ENCODE measurements at regions not wholly inside any gene's neighbourhood (a gene's known extent, or its start where the extent isn't known, plus 50 kb on each side); places are given as distances from the start of the nearest gene placed in this dataset.
"Not testable (repeated sequence)": the region's sequence is repeated elsewhere in the genome, so short reads cannot be mapped to it uniquely, and the experiment has no call there.

GRCh38 chr9:113721856-113722255 lies 154.3 kb upstream of the ZNF618 start:
- Histone ChIP-seq H3K27me3 (ENCODE audit: control insufficient read depth, insufficient read depth, low read length) (no peaks in the 10 kb centered on the region), H3K4me1 (ENCODE audit: control insufficient read depth, insufficient read depth, low read length) (no peaks in the 10 kb centered on the region), H3K4me3 (ENCODE audit: low read length) (no peak overlapping the region), H3K9me3 (ENCODE audit: control insufficient read depth, insufficient read depth, low read length) (no peaks in the 10 kb centered on the region), H3K27ac (ENCODE audit: low read length) (no peak overlapping the region), H3K36me3 (ENCODE audit: control insufficient read depth, insufficient read depth, low read length) (no peaks in the 10 kb centered on the region)
- WGBS (ENCODE audit: insufficient coverage, insufficient read length): no CpG with 5 or more reads among the region's 1 CpG
- no peak for DNase-seq (ENCODE audit: low read depth, low spot score)

DNA sequence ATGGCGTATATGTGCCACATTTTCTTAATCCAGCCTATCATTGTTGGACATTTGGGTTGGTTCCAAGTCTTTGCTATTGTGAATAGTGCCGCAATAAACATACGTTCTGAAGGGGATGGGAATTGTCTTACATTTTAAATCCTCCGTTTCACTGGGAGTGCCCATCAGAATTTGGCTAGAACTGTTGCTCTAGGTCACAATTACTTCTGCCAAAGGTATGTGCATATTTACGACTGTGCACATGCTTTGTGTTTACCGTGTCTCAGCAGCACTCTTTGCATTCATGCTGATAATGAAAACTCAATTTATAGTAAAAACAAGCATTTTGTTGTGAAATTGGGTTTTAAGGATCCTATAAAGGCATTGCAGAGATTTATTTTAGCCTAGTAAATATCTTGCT lies 151.9 kb upstream of the ZNF618 start:
- no peaks in the 10 kb centered on the region for H3K9me3 ChIP-seq (ENCODE audit: control insufficient read depth, insufficient read depth, low read length)
- no peak overlapping the region for H3K4me3 ChIP-seq (ENCODE audit: low read length)
- H3K4me1 ChIP-seq (ENCODE audit: control insufficient read depth, insufficient read depth, low read length): no peaks in the 10 kb centered on the region
- DNase-seq (ENCODE audit: low read depth, low spot score): no peak
- no CpG with 5 or more reads among the region's 6 CpGs for WGBS (ENCODE audit: insufficient coverage, insufficient read length)
- H3K27ac ChIP-seq (ENCODE audit: low read length): no peak overlapping the region
- no peaks in the 10 kb centered on the region for H3K27me3 ChIP-seq (ENCODE audit: control insufficient read depth, insufficient read depth, low read length)
- H3K36me3 ChIP-seq (ENCODE audit: control insufficient read depth, insufficient read depth, low read length): no peaks in the 10 kb centered on the region

DNA sequence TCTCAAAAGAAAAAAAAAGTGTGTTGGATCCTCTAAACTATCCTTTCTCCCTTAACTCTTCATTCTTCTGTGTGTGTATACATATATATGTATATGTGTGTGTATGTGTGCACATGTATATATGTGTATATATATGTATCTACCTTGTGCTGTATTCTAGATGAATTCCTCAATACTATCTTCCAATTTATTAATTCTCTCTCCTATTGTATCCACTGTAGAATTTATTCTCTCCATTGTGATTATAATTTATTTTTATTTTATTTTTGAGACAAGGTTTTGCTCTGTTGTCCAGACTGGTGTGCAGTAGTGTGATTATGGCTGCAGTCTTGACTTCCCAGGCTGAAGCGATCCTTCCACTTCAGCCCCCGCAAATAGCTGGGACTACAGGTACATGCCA lies 147.1 kb upstream of the ZNF618 start:
- WGBS (ENCODE audit: insufficient coverage, insufficient read length): no CpG with 5 or more reads among the region's 2 CpGs
- no peaks in the 10 kb centered on the region for H3K4me1 ChIP-seq (ENCODE audit: control insufficient read depth, insufficient read depth, low read length)
- no peak for DNase-seq (ENCODE audit: low read depth, low spot score)
- 0 out of 2 replicates have a peak, but pooled peaks cover 1% of the 10 kb centered on the region for H3K9me3 ChIP-seq (ENCODE audit: control insufficient read depth, insufficient read depth, low read length)
- H3K27ac ChIP-seq (ENCODE audit: low read length): no peak overlapping the region
- H3K36me3 ChIP-seq (ENCODE audit: control insufficient read depth, insufficient read depth, low read length): no peaks in the 10 kb centered on the region
- H3K27me3 ChIP-seq (ENCODE audit: control insufficient read depth, insufficient read depth, low read length): no peaks in the 10 kb centered on the region
- H3K4me3 ChIP-seq (ENCODE audit: low read length): no peak overlapping the region

DNA sequence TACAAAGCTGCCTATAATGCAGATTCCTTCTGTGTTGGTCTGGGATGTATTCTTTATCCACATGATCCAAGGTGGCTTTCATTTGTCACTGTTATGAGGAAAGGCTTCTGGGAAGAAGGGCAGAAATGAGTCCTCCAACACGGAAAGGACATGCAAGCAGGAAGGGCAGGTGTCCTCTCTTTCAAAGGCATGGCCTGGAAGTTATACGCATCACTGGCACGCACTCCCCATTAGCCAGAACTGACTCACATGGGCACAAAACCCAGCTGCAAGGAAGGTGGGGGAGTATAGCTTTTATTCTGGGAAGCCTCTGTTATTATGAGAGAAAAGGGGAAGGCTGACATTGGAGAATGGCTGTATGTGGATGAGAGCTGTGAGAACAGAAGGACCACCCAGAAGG lies 141.3 kb upstream of the ZNF618 start:
- no peak overlapping the region for H3K27ac ChIP-seq (ENCODE audit: low read length)
- H3K36me3 ChIP-seq (ENCODE audit: control insufficient read depth, insufficient read depth, low read length): no peaks in the 10 kb centered on the region
- no CpG with 5 or more reads among the region's 3 CpGs for WGBS (ENCODE audit: insufficient coverage, insufficient read length)
- DNase-seq (ENCODE audit: low read depth, low spot score): no peak
- H3K4me1 ChIP-seq (ENCODE audit: control insufficient read depth, insufficient read depth, low read length): peaks cover 2% of the 10 kb centered on the region; the same call in 1 of the 2 replicates
- 0 out of 2 replicates have a peak, but pooled peaks cover 1% of the 10 kb centered on the region for H3K9me3 ChIP-seq (ENCODE audit: control insufficient read depth, insufficient read depth, low read length)
- H3K4me3 ChIP-seq (ENCODE audit: low read length): no peak overlapping the region
- H3K27me3 ChIP-seq (ENCODE audit: control insufficient read depth, insufficient read depth, low read length): no peaks in the 10 kb centered on the region

DNA sequence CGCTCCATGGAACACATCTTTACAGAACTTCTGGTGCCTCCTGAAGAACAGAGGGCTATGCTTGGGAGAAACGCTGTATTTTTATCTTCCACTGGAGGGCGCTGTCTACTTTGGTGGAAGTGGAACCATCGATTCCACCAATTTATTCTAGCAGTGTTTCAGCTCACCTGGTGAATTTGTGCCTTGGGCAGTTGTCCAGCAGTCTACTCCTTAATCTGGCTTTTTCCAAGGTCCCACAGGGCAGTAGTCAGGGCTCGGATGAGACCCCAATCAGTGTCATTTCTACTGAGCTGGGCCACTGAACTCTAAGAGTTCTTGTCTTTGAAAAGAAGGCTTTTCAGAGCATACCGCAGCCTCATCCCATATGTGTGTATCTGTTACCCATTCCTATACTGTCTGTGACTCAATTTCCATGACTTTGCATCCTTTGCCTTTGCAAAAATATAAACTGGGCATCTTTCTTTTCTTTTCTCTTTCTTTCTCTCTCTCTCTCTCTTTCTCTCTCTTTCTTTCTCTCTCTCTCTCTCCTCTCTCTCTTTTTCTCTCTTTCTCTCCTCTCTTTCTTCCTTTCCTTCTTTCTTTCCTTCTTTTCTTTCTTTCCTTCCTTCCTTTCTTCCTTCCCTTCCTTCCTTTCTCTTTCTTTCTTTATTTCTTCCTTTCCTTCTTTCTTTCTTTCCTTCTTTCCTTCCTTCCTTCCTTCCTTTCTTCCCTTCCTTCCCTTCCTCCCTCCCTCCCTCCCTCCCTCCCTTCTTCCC lies 138.4 kb upstream of the ZNF618 start:
- DNase-seq (ENCODE audit: low read depth, low spot score): peak; percentile 71
- Histone ChIP-seq H3K4me1 (ENCODE audit: control insufficient read depth, insufficient read depth, low read length) (peaks cover 4% of the 10 kb centered on the region; the same call in 1 of the 2 replicates), H3K27me3 (ENCODE audit: control insufficient read depth, insufficient read depth, low read length) (no peaks in the 10 kb centered on the region), H3K36me3 (ENCODE audit: control insufficient read depth, insufficient read depth, low read length) (no peaks in the 10 kb centered on the region), H3K4me3 (ENCODE audit: low read length) (no peak overlapping the region), H3K9me3 (ENCODE audit: control insufficient read depth, insufficient read depth, low read length) (no peaks in the 10 kb centered on the region), H3K27ac (ENCODE audit: low read length) (no peak overlapping the region)
- WGBS (ENCODE audit: insufficient coverage, insufficient read length): no CpG with 5 or more reads among the region's 6 CpGs

GRCh38 chr9:113738496-113738892 lies 137.6 kb upstream of the ZNF618 start:
- Histone ChIP-seq H3K4me1 (ENCODE audit: control insufficient read depth, insufficient read depth, low read length) (peaks cover 5% of the 10 kb centered on the region; the same call in 1 of the 2 replicates), H3K4me3 (ENCODE audit: low read length) (no peak overlapping the region), H3K27ac (ENCODE audit: low read length) (no peak overlapping the region), H3K9me3 (ENCODE audit: control insufficient read depth, insufficient read depth, low read length) (no peaks in the 10 kb centered on the region), H3K36me3 (ENCODE audit: control insufficient read depth, insufficient read depth, low read length) (no peaks in the 10 kb centered on the region), H3K27me3 (ENCODE audit: control insufficient read depth, insufficient read depth, low read length) (no peaks in the 10 kb centered on the region)
- DNase-seq (ENCODE audit: low read depth, low spot score): no peak
- no CpG with 5 or more reads among the region's 9 CpGs for WGBS (ENCODE audit: insufficient coverage, insufficient read length)

GRCh38 chr9:113738893-113739604 lies 137.1 kb upstream of the ZNF618 start:
- no peak overlapping the region for H3K27ac ChIP-seq (ENCODE audit: low read length)
- no peaks in the 10 kb centered on the region for H3K36me3 ChIP-seq (ENCODE audit: control insufficient read depth, insufficient read depth, low read length)
- WGBS (ENCODE audit: insufficient coverage, insufficient read length): no CpG with 5 or more reads among the region's 6 CpGs
- no peak for DNase-seq (ENCODE audit: low read depth, low spot score)
- H3K4me1 ChIP-seq (ENCODE audit: control insufficient read depth, insufficient read depth, low read length): peaks cover 5% of the 10 kb centered on the region; the same call in 1 of the 2 replicates
- no peak overlapping the region for H3K4me3 ChIP-seq (ENCODE audit: low read length)
- no peaks in the 10 kb centered on the region for H3K9me3 ChIP-seq (ENCODE audit: control insufficient read depth, insufficient read depth, low read length)
- H3K27me3 ChIP-seq (ENCODE audit: control insufficient read depth, insufficient read depth, low read length): no peaks in the 10 kb centered on the region

DNA sequence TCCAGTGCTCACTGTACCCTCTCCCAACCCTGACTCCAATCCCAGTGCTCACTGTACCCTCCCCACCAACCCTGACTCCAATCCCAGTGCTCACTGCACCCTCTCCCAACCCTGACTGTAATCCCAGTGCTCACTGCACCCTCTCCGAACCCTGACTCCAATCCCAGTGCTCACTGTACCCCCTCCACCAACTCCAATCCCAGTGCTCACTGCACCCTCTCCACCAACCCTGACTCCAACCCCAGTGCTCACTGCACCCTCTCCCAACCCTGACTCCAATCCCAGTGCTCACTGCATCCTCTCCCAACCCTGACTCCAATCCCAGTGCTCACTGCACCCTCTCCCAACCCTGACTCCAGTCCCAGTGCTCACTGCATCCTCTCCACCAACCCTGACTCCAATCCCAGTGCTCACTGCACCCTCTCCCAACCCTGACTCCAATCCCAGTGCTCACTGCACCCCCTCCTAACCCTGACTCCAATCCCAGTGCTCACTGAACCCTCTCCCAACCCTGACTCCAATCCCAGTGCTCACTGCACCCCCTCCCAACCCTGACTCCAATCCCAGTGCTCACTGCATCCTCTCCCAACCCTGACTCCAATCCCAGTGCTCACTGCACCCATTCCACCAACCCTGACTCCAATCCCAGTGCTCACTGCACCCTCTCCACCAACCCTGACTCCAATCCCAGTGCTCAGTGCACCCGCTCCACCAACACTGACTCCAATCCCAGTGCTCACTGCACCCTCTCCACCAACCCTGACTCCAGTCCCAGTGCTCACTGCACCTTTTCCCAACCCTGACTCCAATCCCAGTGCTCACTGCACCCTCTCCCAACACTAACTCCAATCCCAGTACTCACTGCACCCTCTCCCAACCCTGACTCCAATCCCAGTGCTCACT lies 136.3 kb upstream of the ZNF618 start:
- H3K27ac ChIP-seq (ENCODE audit: low read length); H3K36me3 ChIP-seq (ENCODE audit: control insufficient read depth, insufficient read depth, low read length); H3K27me3 ChIP-seq (ENCODE audit: control insufficient read depth, insufficient read depth, low read length); DNase-seq (ENCODE audit: low read depth, low spot score); H3K9me3 ChIP-seq (ENCODE audit: control insufficient read depth, insufficient read depth, low read length); H3K4me1 ChIP-seq (ENCODE audit: control insufficient read depth, insufficient read depth, low read length); H3K4me3 ChIP-seq (ENCODE audit: low read length): not testable (repeated sequence)
- no CpG with 5 or more reads among the region's 2 CpGs for WGBS (ENCODE audit: insufficient coverage, insufficient read length)

DNA sequence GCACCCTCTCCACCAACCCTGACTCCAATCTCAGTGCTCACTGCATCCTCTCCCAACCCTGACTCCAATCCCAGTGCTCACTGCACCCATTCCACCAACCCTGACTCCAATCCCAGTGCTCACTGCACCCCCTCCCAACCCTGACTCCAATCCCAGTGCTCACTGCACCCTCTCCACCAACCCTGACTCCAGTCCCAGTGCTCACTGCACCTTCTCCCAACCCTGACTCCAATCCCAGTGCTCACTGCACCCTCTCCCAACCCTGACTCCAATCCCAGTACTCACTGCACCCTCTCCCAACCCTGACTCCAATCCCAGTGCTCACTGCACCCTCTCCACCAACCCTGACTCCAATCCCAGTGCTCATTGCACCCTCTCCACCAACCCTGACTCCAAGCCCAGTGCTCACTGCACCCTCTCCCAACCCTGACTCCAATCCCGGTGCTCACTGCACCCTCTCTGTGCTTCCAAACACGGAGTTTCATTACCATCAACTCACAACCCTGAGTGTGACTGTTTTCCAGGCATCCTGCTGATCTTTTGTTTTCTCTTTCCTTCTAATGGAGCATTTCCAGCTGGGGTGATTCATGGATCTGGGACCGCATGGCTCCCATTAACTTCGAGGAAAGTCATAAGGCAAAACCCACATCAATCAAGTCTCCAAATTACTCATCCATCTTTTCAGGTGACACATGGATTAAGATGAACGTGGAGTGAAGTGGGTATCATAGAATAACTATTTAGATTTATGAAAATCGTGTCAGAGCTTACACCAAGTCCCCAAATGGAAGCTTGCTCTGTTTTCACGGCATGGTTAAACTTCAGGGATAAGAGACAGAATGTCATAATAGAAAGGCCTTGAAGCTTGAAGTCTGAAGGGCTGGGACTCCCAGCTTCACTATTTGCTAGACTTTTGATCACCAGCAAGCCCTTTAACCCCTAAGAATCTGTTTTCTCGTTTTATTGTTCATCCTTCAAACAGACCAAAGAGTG lies 135.3 kb upstream of the ZNF618 start:
- not testable (repeated sequence) for H3K27me3 ChIP-seq (ENCODE audit: control insufficient read depth, insufficient read depth, low read length); H3K9me3 ChIP-seq (ENCODE audit: control insufficient read depth, insufficient read depth, low read length); DNase-seq (ENCODE audit: low read depth, low spot score); H3K4me3 ChIP-seq (ENCODE audit: low read length); H3K4me1 ChIP-seq (ENCODE audit: control insufficient read depth, insufficient read depth, low read length); H3K27ac ChIP-seq (ENCODE audit: low read length); H3K36me3 ChIP-seq (ENCODE audit: control insufficient read depth, insufficient read depth, low read length)
- WGBS (ENCODE audit: insufficient coverage, insufficient read length): no CpG with 5 or more reads among the region's 8 CpGs
